ENCODE measurements at regions not wholly inside any gene's neighbourhood (a gene's known extent, or its start where the extent isn't known, plus 50 kb on each side); places are given as distances from the start of the nearest gene placed in this dataset.

- TF ChIP-seq CTCF (IDR thresholded peaks at IDR 0.05) (no peak), POLR2A (IDR thresholded peaks at IDR 0.05) (no peak)
Observed at GRCh38 chr4:143025081-143025704, 159.5 kb upstream of the USP38 start.
